T-cell (primary cell): ENCODE measurements at regions not wholly inside any gene's neighbourhood (a gene's known extent, or its start where the extent isn't known, plus 50 kb on each side); places are given as distances from the start of the nearest gene placed in this dataset.

ENCODE experiments used
- ATAC-seq, 4 experiments: fragments of 200-7000 bp in 3 of 4; fragments of 150-1000 bp in 1 of 4; cut with Tn5 transposase; replicated peaks in 1 of 4; 1 replicate in 3 of 4; 2 replicates in 1 of 4; pipeline ENCODE4 v1.10.0; 2021; ENCODE audit warnings: moderate library complexity in 3 of 4, mild to moderate bottlenecking in 2 of 4, moderate number of reproducible peaks in 1 of 4
- CTCF ChIA-PET, 2 donors: fragments of 300-600 bp; sonication (Branson Sonifier 250); formaldehyde crosslinking; loops; one replicate each; lab custom pipeline; 2022; ENCODE audit warnings: antibody characterized with exemption in 2 of 2; lab: Charles Lee
- POLR2A ChIA-PET, 2 donors: fragments of 300-600 bp; sonication (Branson Sonifier 250); formaldehyde crosslinking; loops; one replicate each; lab custom pipeline; 2022; ENCODE audit warnings: antibody characterized with exemption in 2 of 2; lab: Charles Lee
- DNase-seq, 35 experiments: peaks; one replicate each; pipeline versions ENCODE4 v3.0.0 to v3.0.0-alpha.2; 2013 to 2023
- H3K27ac ChIP-seq: one replicate; pipeline ENCODE4 v1.5.1; 2013; ENCODE audit warnings: low read length
- H3K27me3 ChIP-seq, 2 experiments: replicated peaks in 1 of 2; 1 replicate in 1 of 2; 2 replicates in 1 of 2; pipeline versions ENCODE4 v1.6.1 to v1.7.0; 2013; ENCODE audit warnings: low read length in 1 of 2, mixed read lengths in 1 of 2; ENCODE audit not compliant: control insufficient read depth in 2 of 2, insufficient read depth in 2 of 2; ENCODE audit errors: extremely low read depth in 1 of 2
- H3K36me3 ChIP-seq, 2 donors: 1 replicate in 1 of 2; 2 replicates in 1 of 2; pipeline versions ENCODE4 v1.6.1 to v1.7.0; 2013; ENCODE audit warnings: low read length in 1 of 2; ENCODE audit not compliant: control insufficient read depth in 2 of 2, insufficient read depth in 1 of 2; ENCODE audit errors: extremely low read depth in 1 of 2
- H3K4me1 ChIP-seq, 2 experiments: 1 replicate in 1 of 2; 2 replicates in 1 of 2; pipeline versions ENCODE4 v1.6.1 to v1.7.0; 2013; ENCODE audit warnings: low read length in 2 of 2, mixed read lengths in 1 of 2; ENCODE audit not compliant: insufficient read depth in 2 of 2, control insufficient read depth in 1 of 2; ENCODE audit errors: extremely low read depth in 1 of 2
- H3K4me3 ChIP-seq, 2 donors: 1 replicate in 1 of 2; 2 replicates in 1 of 2; pipeline versions ENCODE4 v1.5.1 to v1.7.0; 2013; ENCODE audit warnings: mild to moderate bottlenecking in 2 of 2, low read length in 1 of 2, moderate library complexity in 1 of 2; ENCODE audit not compliant: control insufficient read depth in 1 of 2; ENCODE audit errors: extremely low read depth in 1 of 2
- H3K9me3 ChIP-seq: 2 replicates; pipeline ENCODE4 v1.7.0; 2013
- H3K27ac Mint-ChIP-seq, 2 donors: one replicate each; pipeline ENCODE4 v1.8.0; 2020 to 2021; ENCODE audit warnings: mild to moderate bottlenecking in 2 of 2, mixed read lengths in 2 of 2
- H3K27me3 Mint-ChIP-seq, 2 donors: one replicate each; pipeline ENCODE4 v1.8.0; 2021 to 2022; ENCODE audit warnings: mixed read lengths in 2 of 2
- H3K36me3 Mint-ChIP-seq: one replicate; pipeline ENCODE4 v1.8.0; 2021; ENCODE audit warnings: mixed read lengths
- H3K4me1 Mint-ChIP-seq, 3 donors: one replicate each; pipeline ENCODE4 v1.8.0; 2020 to 2022; ENCODE audit warnings: mixed read lengths in 3 of 3, mild to moderate bottlenecking in 1 of 3
- H3K4me3 Mint-ChIP-seq, 3 donors: one replicate each; pipeline ENCODE4 v1.8.0; 2020 to 2022; ENCODE audit warnings: mild to moderate bottlenecking in 3 of 3, mixed read lengths in 3 of 3, moderate library complexity in 3 of 3
- H3K9me3 Mint-ChIP-seq, 3 donors: one replicate each; pipeline ENCODE4 v1.8.0; 2020 to 2022; ENCODE audit warnings: mixed read lengths in 3 of 3
- WGBS: methylation state at CpG from one replicate; pipeline ENCODE4 v1.1.5; 2013; ENCODE audit warnings: missing lambda C conversion rate; ENCODE audit not compliant: insufficient coverage; 5-methylcytosine and 5-hydroxymethylcytosine counted together

GRCh38 chr1:208587110-208587509 is 342.9 kb upstream of the PLXNA2 start:
- ChIA-PET CTCF (no interaction called here), POLR2A (no interaction called here)
- Histone ChIP-seq H3K4me1 (no peaks in the 10 kb centered on the region), H3K27ac (no peak overlapping the region), H3K4me3 (no peak overlapping the region), H3K36me3 (no peaks in the 10 kb centered on the region), H3K27me3 (peaks cover 0 to 3% of the 10 kb centered on the region in 2 experiments), H3K9me3 (no peaks in the 10 kb centered on the region)
- H3K27ac Mint-ChIP-seq, result no peak overlapping the region
- peaks cover 2 to 5% of the 10 kb centered on the region in 2 donors for H3K27me3 Mint-ChIP-seq
- H3K9me3 Mint-ChIP-seq, result peaks cover 0 to 3% (median 0%) of the 10 kb centered on the region in 3 donors
- H3K36me3 Mint-ChIP-seq, result no peaks in the 10 kb centered on the region
- WGBS, result no CpG with 5 or more reads among the region's 2 CpGs
- no peak for DNase-seq
- no peak for ATAC-seq
- H3K4me1 Mint-ChIP-seq, result no peaks in the 10 kb centered on the region
- no peak overlapping the region for H3K4me3 Mint-ChIP-seq

DNA sequence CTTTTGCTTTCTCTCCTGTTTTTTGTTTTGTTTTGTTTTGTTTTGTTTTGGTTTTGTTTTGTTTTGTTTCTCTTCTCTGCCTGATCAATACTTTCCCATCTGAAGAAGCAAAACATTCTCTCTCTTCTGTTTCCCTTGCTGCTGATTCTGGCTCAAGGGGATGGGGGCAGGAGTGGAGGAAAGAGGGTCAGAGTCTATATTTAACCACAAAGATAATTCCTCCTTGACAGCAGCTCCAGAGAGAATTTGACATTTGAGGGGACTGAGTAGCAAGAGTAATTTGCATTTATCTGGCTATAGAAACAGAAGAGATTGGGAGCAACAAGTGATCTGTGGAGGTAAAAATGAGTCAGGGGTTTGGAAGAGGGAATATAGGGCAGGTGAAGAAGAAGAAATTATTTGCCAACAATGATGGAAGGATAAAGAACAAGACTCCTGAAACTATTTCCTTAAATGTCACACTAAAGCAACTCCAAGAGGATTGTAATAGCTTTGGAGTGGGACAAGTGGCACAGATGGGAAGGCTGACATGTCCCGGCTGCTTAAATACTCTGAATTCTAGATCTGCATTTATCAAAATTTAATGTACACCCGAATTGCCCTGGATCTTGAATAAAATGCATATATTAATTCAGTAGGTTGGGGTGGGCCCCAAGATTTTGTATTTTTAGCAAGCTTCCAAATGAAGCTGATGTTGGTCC is 349.3 kb upstream of the PLXNA2 start:
- H3K36me3 Mint-ChIP-seq, result no peaks in the 10 kb centered on the region
- peaks cover 5 to 18% of the 10 kb centered on the region in 2 donors for H3K27me3 Mint-ChIP-seq
- H3K27me3 ChIP-seq, result peaks cover 3 to 5% of the 10 kb centered on the region in 2 experiments
- WGBS, result no CpG with 5 or more reads among the region's 2 CpGs
- no peaks in the 10 kb centered on the region for H3K9me3 ChIP-seq
- ChIA-PET CTCF (no interaction called here), POLR2A (no interaction called here)
- no peak overlapping the region for H3K4me3 ChIP-seq
- no peaks in the 10 kb centered on the region for H3K9me3 Mint-ChIP-seq
- H3K4me3 Mint-ChIP-seq, result no peak overlapping the region
- DNase-seq (no peak), ATAC-seq (no peak)
- no peak overlapping the region for H3K27ac ChIP-seq
- H3K4me1 Mint-ChIP-seq, result no peaks in the 10 kb centered on the region
- H3K4me1 ChIP-seq, result no peaks in the 10 kb centered on the region
- no peaks in the 10 kb centered on the region for H3K36me3 ChIP-seq
- no peak overlapping the region for H3K27ac Mint-ChIP-seq

GRCh38 chr1:208595236-208595635 is 351.1 kb upstream of the PLXNA2 start:
- Mint-ChIP-seq H3K4me3 (no peak overlapping the region), H3K27me3 (peaks cover 5 to 22% of the 10 kb centered on the region in 2 donors), H3K36me3 (no peaks in the 10 kb centered on the region), H3K4me1 (no peaks in the 10 kb centered on the region), H3K9me3 (no peaks in the 10 kb centered on the region), H3K27ac (no peak overlapping the region)
- Histone ChIP-seq H3K36me3 (no peaks in the 10 kb centered on the region), H3K4me3 (no peak overlapping the region), H3K4me1 (no peaks in the 10 kb centered on the region), H3K27me3 (peaks cover 2 to 5% of the 10 kb centered on the region in 2 experiments), H3K9me3 (no peaks in the 10 kb centered on the region), H3K27ac (no peak overlapping the region)
- ChIA-PET CTCF (no interaction called here), POLR2A (no interaction called here)
- no peak for ATAC-seq
- no CpG with 5 or more reads among the region's 3 CpGs for WGBS
- no peak for DNase-seq

DNA sequence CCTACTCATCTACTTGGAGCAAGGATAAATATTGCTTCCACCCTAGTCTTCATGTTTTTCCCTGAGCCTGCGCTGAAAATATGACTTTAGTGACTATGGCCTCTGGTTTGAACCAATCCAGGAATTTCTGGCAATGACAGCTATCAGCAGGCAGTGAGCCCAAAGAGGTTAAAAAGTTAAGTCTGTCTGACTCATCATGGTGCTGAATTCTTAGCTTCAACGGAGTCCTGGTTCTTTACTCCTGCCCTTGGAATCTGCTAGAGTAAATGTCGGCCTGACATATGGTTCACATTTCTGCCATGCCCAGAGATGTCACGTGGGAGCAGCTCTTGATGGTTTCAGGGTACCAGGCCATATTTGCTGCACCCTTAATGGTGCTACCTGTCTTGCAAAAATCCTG is 351.6 kb upstream of the PLXNA2 start:
- H3K9me3 Mint-ChIP-seq, result no peaks in the 10 kb centered on the region
- DNase-seq, result no peak
- no peak overlapping the region for H3K27ac ChIP-seq
- ATAC-seq, result no peak
- H3K4me1 ChIP-seq, result no peaks in the 10 kb centered on the region
- CTCF ChIA-PET, result no interaction called here
- H3K4me1 Mint-ChIP-seq, result no peaks in the 10 kb centered on the region
- H3K9me3 ChIP-seq, result no peaks in the 10 kb centered on the region
- peaks cover 0 to 5% of the 10 kb centered on the region in 2 experiments for H3K27me3 ChIP-seq
- no peak overlapping the region for H3K4me3 ChIP-seq
- H3K4me3 Mint-ChIP-seq, result no peak overlapping the region
- H3K27me3 Mint-ChIP-seq, result peaks cover 5 to 18% of the 10 kb centered on the region in 2 donors
- 89% methylated on average over 3 of the region's 4 CpGs for WGBS
- POLR2A ChIA-PET, result no interaction called here
- no peak overlapping the region for H3K27ac Mint-ChIP-seq
- no peaks in the 10 kb centered on the region for H3K36me3 Mint-ChIP-seq
- H3K36me3 ChIP-seq, result no peaks in the 10 kb centered on the region

DNA sequence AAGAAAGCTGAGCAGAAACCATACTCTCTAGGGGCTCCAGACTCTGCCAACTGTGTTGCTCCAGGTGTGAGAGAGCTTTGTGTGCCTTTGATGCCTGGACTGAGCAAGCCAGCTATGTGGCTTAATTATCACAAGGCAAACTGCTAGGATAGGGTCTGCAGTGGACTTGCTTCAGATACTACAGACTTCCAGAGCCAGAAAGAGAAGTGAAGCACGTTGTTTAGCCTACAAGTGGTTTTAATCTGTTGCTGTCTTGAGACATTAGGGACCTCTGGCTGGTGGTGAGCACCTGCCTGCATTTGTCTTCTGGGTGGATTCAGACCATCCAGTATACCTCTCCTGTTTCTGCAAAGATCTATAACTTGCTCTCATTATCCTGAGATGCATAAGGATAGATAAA is 353.4 kb upstream of the PLXNA2 start:
- WGBS, result no CpG with 5 or more reads among the region's 1 CpG
- H3K27me3 ChIP-seq, result peaks cover 0 to 5% of the 10 kb centered on the region in 2 experiments
- DNase-seq, result no peak
- no peak overlapping the region for H3K4me3 Mint-ChIP-seq
- no peaks in the 10 kb centered on the region for H3K36me3 Mint-ChIP-seq
- no peaks in the 10 kb centered on the region for H3K4me1 ChIP-seq
- peaks cover 3 to 18% of the 10 kb centered on the region in 2 donors for H3K27me3 Mint-ChIP-seq
- ChIA-PET CTCF (no interaction called here), POLR2A (no interaction called here)
- H3K4me1 Mint-ChIP-seq, result no peaks in the 10 kb centered on the region
- no peak overlapping the region for H3K4me3 ChIP-seq
- H3K27ac ChIP-seq, result no peak overlapping the region
- H3K9me3 Mint-ChIP-seq, result no peaks in the 10 kb centered on the region
- H3K36me3 ChIP-seq, result no peaks in the 10 kb centered on the region
- no peaks in the 10 kb centered on the region for H3K9me3 ChIP-seq
- ATAC-seq, result no peak
- H3K27ac Mint-ChIP-seq, result no peak overlapping the region

GRCh38 chr1:208598021-208598420 is 353.8 kb upstream of the PLXNA2 start:
- ATAC-seq (no peak), DNase-seq (no peak)
- 58% methylated on average over 2 of the region's 4 CpGs for WGBS
- Histone ChIP-seq H3K27me3 (peaks cover 0 to 5% of the 10 kb centered on the region in 2 experiments), H3K9me3 (no peaks in the 10 kb centered on the region), H3K36me3 (no peaks in the 10 kb centered on the region), H3K4me1 (no peaks in the 10 kb centered on the region), H3K27ac (no peak overlapping the region), H3K4me3 (no peak overlapping the region)
- CTCF ChIA-PET, result no interaction called here
- peaks cover 3 to 14% of the 10 kb centered on the region in 2 donors for H3K27me3 Mint-ChIP-seq
- H3K9me3 Mint-ChIP-seq, result no peaks in the 10 kb centered on the region
- no peaks in the 10 kb centered on the region for H3K36me3 Mint-ChIP-seq
- H3K27ac Mint-ChIP-seq, result no peak overlapping the region
- H3K4me1 Mint-ChIP-seq, result no peaks in the 10 kb centered on the region
- POLR2A ChIA-PET, result no interaction called here
- no peak overlapping the region for H3K4me3 Mint-ChIP-seq
